Retinal pigment epithelial cell (primary cell): ENCODE measurements at regions not wholly inside any gene's neighbourhood (a gene's known extent, or its start where the extent isn't known, plus 50 kb on each side); places are given as distances from the start of the nearest gene placed in this dataset.
"Not testable (repeated sequence)": the region's sequence is repeated elsewhere in the genome, so short reads cannot be mapped to it uniquely, and the experiment has no call there.

Source experiments
- DNase-seq: peaks from one replicate; pipeline ENCODE4 v3.0.0-alpha.2; 2010; ENCODE audit warnings: low read depth
- H3K4me3 ChIP-seq: 2 replicates; pipeline ENCODE4 v1.5.1; 2011; ENCODE audit warnings: mild to moderate bottlenecking, low read length, control low read depth, moderate library complexity
- TF ChIP-seq, protein P1 (sequence below): conservative IDR thresholded peaks from 2 replicates; pipeline ENCODE4 v1.5.1; 2011; ENCODE audit warnings: low read depth, low read length, control low read depth, inconsistent platforms

DNA sequence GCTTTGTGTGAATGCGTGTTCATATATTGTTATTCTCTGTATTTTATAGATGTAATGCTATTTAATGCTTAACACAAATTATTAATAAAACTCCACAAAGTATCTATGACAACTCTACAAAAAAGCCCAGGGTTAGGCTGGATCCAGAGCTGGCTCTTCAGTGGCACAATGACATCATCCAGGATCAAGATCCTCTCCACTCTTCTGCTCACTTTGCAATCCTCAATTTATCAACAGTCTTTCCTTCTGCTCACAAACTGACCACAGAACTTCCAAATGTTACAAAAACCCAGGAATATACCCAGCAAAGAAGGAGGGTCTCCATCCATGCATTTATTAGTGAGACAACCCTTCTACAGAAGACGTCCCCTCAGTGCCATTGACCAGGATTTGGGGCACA lies 132.3 kb downstream of the HNRNPD start:
- TF ChIP-seq, protein P1, sequence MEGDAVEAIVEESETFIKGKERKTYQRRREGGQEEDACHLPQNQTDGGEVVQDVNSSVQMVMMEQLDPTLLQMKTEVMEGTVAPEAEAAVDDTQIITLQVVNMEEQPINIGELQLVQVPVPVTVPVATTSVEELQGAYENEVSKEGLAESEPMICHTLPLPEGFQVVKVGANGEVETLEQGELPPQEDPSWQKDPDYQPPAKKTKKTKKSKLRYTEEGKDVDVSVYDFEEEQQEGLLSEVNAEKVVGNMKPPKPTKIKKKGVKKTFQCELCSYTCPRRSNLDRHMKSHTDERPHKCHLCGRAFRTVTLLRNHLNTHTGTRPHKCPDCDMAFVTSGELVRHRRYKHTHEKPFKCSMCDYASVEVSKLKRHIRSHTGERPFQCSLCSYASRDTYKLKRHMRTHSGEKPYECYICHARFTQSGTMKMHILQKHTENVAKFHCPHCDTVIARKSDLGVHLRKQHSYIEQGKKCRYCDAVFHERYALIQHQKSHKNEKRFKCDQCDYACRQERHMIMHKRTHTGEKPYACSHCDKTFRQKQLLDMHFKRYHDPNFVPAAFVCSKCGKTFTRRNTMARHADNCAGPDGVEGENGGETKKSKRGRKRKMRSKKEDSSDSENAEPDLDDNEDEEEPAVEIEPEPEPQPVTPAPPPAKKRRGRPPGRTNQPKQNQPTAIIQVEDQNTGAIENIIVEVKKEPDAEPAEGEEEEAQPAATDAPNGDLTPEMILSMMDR: no peak
- H3K4me3 ChIP-seq: no peak overlapping the region
- DNase-seq: no peak

DNA sequence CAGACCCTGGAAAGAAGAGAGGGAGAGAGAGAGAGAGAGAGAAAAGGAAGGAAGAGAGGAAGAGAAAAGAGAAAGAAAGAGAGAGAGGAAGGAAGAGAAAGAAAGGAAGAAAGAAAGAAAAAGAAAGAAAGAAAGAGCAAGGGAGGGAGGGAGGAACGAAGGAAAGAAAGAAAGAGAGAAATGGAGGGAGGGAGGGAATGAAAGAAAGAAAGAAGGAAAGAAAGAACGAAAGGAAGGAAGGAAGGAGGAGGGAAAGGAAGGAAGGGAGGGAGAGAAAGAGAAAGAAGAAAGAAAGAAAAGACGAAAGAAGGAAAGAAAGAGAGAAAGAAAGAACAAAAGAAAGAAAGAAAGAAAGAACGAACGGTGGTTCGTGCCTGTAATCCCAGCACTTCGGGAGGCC lies 133.4 kb downstream of the HNRNPD start:
- TF ChIP-seq, protein P1: no peak
- H3K4me3 ChIP-seq: no peak overlapping the region
- DNase-seq: no peak

DNA sequence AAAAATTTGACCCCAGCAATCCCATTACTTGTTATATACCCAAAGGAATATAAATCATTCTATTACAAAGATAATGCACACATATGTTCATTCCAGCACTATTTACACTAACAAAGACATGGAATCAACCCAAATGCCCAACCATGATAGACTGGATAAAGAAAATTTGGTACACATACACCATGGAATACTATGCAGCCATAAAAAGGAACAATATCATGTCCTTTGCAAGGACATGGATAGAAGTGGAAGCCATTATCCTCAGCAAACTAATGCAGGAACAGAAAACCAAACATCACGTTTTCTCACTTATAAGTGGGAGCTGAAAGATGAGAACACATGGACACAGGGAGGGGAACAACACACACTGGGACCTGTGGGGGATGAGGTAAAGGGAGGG lies 136.6 kb downstream of the HNRNPD start:
- not testable (repeated sequence) for H3K4me3 ChIP-seq, DNase-seq

DNA sequence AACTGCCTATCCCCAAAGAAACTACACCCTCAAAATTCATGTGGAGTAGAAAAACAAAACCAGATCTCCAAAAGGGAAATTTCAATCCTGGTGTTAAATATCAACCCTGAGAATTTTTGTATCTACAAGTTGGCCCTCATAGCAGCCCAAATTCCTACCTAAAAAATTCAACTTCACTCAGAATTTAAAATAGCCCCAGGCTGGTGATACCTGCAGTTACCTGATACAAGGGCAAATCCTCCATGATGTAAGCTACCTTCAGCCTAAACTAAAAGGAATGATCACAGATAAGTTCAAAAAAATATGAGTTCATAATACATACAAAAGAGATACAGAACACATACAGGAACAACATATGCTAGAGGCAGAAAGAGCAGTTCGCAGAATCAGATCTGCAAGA lies 138.4 kb downstream of the HNRNPD start:
- DNase-seq: no peak

DNA sequence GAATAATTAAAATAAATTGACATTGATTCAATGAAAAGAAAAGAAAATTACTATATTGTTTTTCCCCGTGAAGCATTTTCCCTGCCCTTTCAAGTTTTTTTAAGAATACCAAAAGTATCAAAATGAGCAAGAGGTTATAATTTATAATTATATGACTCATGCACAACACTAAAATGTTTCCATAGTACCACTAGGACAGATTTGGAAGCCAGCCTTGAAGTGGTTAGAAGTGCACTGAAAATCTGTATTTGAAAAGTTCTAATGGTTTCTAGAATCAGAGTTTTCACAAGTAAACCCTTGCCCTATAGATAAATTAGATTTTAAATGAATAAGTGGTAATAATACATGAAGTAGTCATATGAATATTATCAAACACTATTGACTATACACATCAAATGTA lies 140.9 kb downstream of the HNRNPD start:
- DNase-seq: no peak
- TF ChIP-seq, protein P1: no peak
- no peak overlapping the region for H3K4me3 ChIP-seq

More for the DNA sequence above, 138.4 kb downstream of the HNRNPD start:
- no peak overlapping the region for H3K4me3 ChIP-seq
- TF ChIP-seq, protein P1: no peak

DNA sequence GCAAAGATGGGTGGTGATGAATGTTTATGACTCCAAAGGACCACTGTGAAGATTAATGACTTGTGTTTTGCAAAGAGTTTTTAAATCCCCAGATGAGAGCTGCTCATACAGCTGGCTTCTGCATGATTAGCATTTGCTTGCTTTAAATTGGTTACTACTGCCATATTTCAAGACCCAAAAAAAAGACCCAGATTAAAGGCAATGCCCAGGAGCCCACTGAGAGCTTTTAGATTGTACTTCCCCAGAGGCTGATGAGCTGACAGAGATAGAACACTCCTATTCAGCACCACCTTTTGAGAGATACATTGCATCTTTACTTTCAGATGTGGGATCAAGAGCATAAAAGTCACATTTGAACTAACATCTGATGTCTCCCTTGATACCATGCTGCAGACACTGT lies 142.0 kb downstream of the HNRNPD start:
- no peak overlapping the region for H3K4me3 ChIP-seq
- no peak for DNase-seq
- TF ChIP-seq, protein P1: no peak

DNA sequence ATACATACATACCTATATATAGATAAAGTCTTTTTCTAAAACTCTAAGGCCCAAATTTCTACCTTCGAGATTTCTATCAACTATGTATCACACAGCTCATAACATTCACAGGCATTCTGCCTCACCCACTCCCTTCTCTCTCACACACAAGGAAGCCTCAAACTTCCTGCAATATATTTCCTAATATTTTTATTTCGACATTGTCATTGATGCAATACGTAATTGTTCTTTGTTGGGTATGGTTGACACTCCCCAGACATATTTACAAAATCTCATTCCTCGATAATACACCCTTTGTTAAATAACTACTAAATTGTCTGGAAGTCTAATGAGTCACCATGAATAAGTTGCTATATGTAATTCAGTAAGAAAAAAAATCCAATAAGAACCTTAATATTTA lies 143.5 kb downstream of the HNRNPD start:
- no peak overlapping the region for H3K4me3 ChIP-seq
- TF ChIP-seq, protein P1: no peak
- no peak for DNase-seq

DNA sequence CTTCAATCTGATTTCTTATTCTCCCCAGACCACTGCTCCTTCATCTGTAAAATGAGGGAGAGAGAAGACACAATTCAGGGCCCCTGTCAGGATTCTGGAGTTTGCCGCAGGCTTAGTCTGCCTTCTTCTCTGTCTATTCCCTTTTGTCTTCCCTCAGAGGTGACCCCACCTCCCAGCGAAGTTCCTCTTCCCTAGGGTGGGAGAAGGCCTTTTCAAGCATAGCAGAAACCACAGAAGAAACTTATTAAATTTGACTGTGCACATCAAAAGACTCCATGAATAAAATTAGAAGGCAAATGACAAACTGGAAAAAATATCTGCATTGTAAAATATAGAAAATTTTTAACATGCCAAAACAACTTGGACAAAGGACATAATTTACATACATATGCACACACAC lies 148.8 kb downstream of the HNRNPD start:
- TF ChIP-seq, protein P1: no peak
- DNase-seq: no peak
- H3K4me3 ChIP-seq: no peak overlapping the region
